Frontal cortex (tissue), 3 donors: ENCODE measurements at regions not wholly inside any gene's neighbourhood (a gene's known extent, or its start where the extent isn't known, plus 50 kb on each side); places are given as distances from the start of the nearest gene placed in this dataset.
"Not testable (repeated sequence)": the region's sequence is repeated elsewhere in the genome, so short reads cannot be mapped to it uniquely, and the experiment has no call there.

Experiments used
- DNase-seq, 2 donors: peaks; one replicate each; pipeline ENCODE4 v3.0.0; 2012; ENCODE audit warnings: low spot score in 2 of 2
- FAIRE-seq: peaks from 2 replicates; lab custom pipeline; 2012; peaks lifted over from hg19 to GRCh38; lab: Jason Lieb, UNC
- donor health status: control.
- donor health status: control.
- donor health status: control.

GRCh38 chr12:63508543-63508942 lies 159.8 kb downstream of the DPY19L2 start:
- no peak for FAIRE-seq

GRCh38 chr12:63499567-63499966 lies 168.7 kb downstream of the DPY19L2 start:
- FAIRE-seq (no peak), DNase-seq (no peak)

More at GRCh38 chr12:63508543-63508942, 159.8 kb downstream of the DPY19L2 start:
- no peak for DNase-seq

GRCh38 chr12:63498239-63498638 lies 170.1 kb downstream of the DPY19L2 start:
- FAIRE-seq (no peak), DNase-seq (no peak)

- DNase-seq (no peak), FAIRE-seq (no peak)
These were observed 171.6 kb downstream of the DPY19L2 start for GRCh38 chr12:63496654-63497053.

- FAIRE-seq (no peak), DNase-seq (no peak)
These were observed 172.3 kb downstream of the DPY19L2 start for GRCh38 chr12:63495974-63496373.

GRCh38 chr12:63493357-63493756 lies 174.9 kb downstream of the DPY19L2 start:
- not testable (repeated sequence) for DNase-seq, FAIRE-seq

GRCh38 chr12:63480186-63480585 lies 188.1 kb downstream of the DPY19L2 start:
- DNase-seq (no peak), FAIRE-seq (no peak)

GRCh38 chr12:63470161-63470560 lies 198.1 kb downstream of the DPY19L2 start:
- FAIRE-seq (no peak), DNase-seq (no peak)

- FAIRE-seq: no peak
These were observed 200.3 kb downstream of the DPY19L2 start for GRCh38 chr12:63467951-63468350.

GRCh38 chr12:63457857-63458256 lies 210.4 kb downstream of the DPY19L2 start:
- FAIRE-seq (no peak), DNase-seq (no peak)

More at GRCh38 chr12:63467951-63468350, 200.3 kb downstream of the DPY19L2 start:
- DNase-seq: no peak

GRCh38 chr12:63457428-63457827 lies 210.9 kb downstream of the DPY19L2 start:
- FAIRE-seq: no peak
- DNase-seq: no peak

GRCh38 chr12:63450816-63451215 lies 217.5 kb downstream of the DPY19L2 start:
- FAIRE-seq (no peak), DNase-seq (no peak)

- no peak for FAIRE-seq
- no peak for DNase-seq
These were observed 218.0 kb downstream of the DPY19L2 start for GRCh38 chr12:63450334-63450733.

- FAIRE-seq (no peak), DNase-seq (no peak)
These were observed 222.9 kb downstream of the DPY19L2 start for GRCh38 chr12:63445224-63445880.

- no peak for DNase-seq
- no peak for FAIRE-seq
These were observed 228.2 kb downstream of the DPY19L2 start for GRCh38 chr12:63440048-63440447.

GRCh38 chr12:63434384-63434783 lies 233.9 kb downstream of the DPY19L2 start:
- not testable (repeated sequence) for FAIRE-seq, DNase-seq

GRCh38 chr12:63427969-63428368 lies 240.3 kb downstream of the DPY19L2 start:
- FAIRE-seq: not testable (repeated sequence)

GRCh38 chr12:63427029-63427428 lies 241.3 kb downstream of the DPY19L2 start:
- DNase-seq, FAIRE-seq: not testable (repeated sequence)

More at GRCh38 chr12:63427969-63428368, 240.3 kb downstream of the DPY19L2 start:
- not testable (repeated sequence) for DNase-seq

GRCh38 chr12:63424671-63425070 lies 243.6 kb downstream of the DPY19L2 start:
- FAIRE-seq: no peak
- DNase-seq: no peak

- DNase-seq: no peak
- no peak for FAIRE-seq
These were observed 244.5 kb downstream of the DPY19L2 start for GRCh38 chr12:63423839-63424238.

- FAIRE-seq: no peak
These were observed 248.1 kb downstream of the DPY19L2 start for GRCh38 chr12:63420206-63420644.

GRCh38 chr12:63419154-63419553 lies 249.1 kb downstream of the DPY19L2 start:
- FAIRE-seq (no peak), DNase-seq (no peak)

More at GRCh38 chr12:63420206-63420644, 248.1 kb downstream of the DPY19L2 start:
- DNase-seq: no peak
